ENCODE measurements at regions not wholly inside any gene's neighbourhood (a gene's known extent, or its start where the extent isn't known, plus 50 kb on each side); places are given as distances from the start of the nearest gene placed in this dataset.

GRCh38 chr2:120605231-120605935, 130.3 kb upstream of the GLI2 start:
- TF ChIP-seq CTCF (IDR thresholded peaks at IDR 0.05) (no peak), POLR2AphosphoS5 (IDR thresholded peaks at IDR 0.05) (no peak)
